DND-41 (cell line): ENCODE measurements at regions not wholly inside any gene's neighbourhood (a gene's known extent, or its start where the extent isn't known, plus 50 kb on each side); places are given as distances from the start of the nearest gene placed in this dataset.

Source experiments
- CTCF ChIP-seq: IDR thresholded peaks from 2 replicates; pipeline ENCODE4 v1.5.1; 2012; ENCODE audit warnings: borderline replicate concordance, low read length, moderate library complexity, mild to moderate bottlenecking; ENCODE audit not compliant: poor library complexity, severe bottlenecking; ENCODE audit errors: extremely low read depth
- EZH2 ChIP-seq: IDR thresholded peaks from 3 replicates; pipeline ENCODE4 v1.6.1; 2012; ENCODE audit warnings: borderline replicate concordance, low read depth, mild to moderate bottlenecking, moderate library complexity, low read length, inconsistent platforms; ENCODE audit not compliant: severe bottlenecking

GRCh38 chr2:8575038-8575833 lies 106.6 kb upstream of the ID2 start:
- TF ChIP-seq CTCF = peak; percentile 5
- TF ChIP-seq EZH2 = no peak
